ENCODE measurements at regions not wholly inside any gene's neighbourhood (a gene's known extent, or its start where the extent isn't known, plus 50 kb on each side); places are given as distances from the start of the nearest gene placed in this dataset.

GRCh38 chr12:69118516-69118915 lies 120.9 kb upstream of the CPSF6 start:
- Histone ChIP-seq H3K36me3 (ENCODE audit: insufficient read depth, low read length) (no peaks in the 10 kb centered on the region), H3K4me1 (ENCODE audit: insufficient read depth, low read length) (no peaks in the 10 kb centered on the region), H2AFZ (ENCODE audit: low read depth, low read length) (no peak overlapping the region), H3K4me3 (ENCODE audit: low read length) (no peak overlapping the region), H3K27me3 (ENCODE audit: insufficient read depth, low read length) (no peaks in the 10 kb centered on the region), H3K9me3 (ENCODE audit: low read length) (no peaks in the 10 kb centered on the region)

GRCh38 chr12:69119770-69120169 lies 119.6 kb upstream of the CPSF6 start:
- Histone ChIP-seq H3K4me3 (ENCODE audit: low read length) (no peak overlapping the region), H3K4me1 (ENCODE audit: insufficient read depth, low read length) (no peaks in the 10 kb centered on the region), H3K9me3 (ENCODE audit: low read length) (no peaks in the 10 kb centered on the region), H3K36me3 (ENCODE audit: insufficient read depth, low read length) (no peaks in the 10 kb centered on the region), H3K27me3 (ENCODE audit: insufficient read depth, low read length) (no peaks in the 10 kb centered on the region), H2AFZ (ENCODE audit: low read depth, low read length) (no peak overlapping the region)

GRCh38 chr12:69120354-69120753 lies 119.0 kb upstream of the CPSF6 start:
- Histone ChIP-seq H3K27me3 (ENCODE audit: insufficient read depth, low read length) (no peaks in the 10 kb centered on the region), H3K4me3 (ENCODE audit: low read length) (no peak overlapping the region), H3K4me1 (ENCODE audit: insufficient read depth, low read length) (no peaks in the 10 kb centered on the region), H3K36me3 (ENCODE audit: insufficient read depth, low read length) (no peaks in the 10 kb centered on the region), H2AFZ (ENCODE audit: low read depth, low read length) (no peak overlapping the region), H3K9me3 (ENCODE audit: low read length) (no peaks in the 10 kb centered on the region)

- H3K36me3 ChIP-seq (ENCODE audit: insufficient read depth, low read length) = no peaks in the 10 kb centered on the region
- H3K27me3 ChIP-seq (ENCODE audit: insufficient read depth, low read length) = no peaks in the 10 kb centered on the region
- H3K9me3 ChIP-seq (ENCODE audit: low read length) = no peaks in the 10 kb centered on the region
- H2AFZ ChIP-seq (ENCODE audit: low read depth, low read length) = no peak overlapping the region
- no peaks in the 10 kb centered on the region for H3K4me1 ChIP-seq (ENCODE audit: insufficient read depth, low read length)
- no peak overlapping the region for H3K4me3 ChIP-seq (ENCODE audit: low read length)
Observed at GRCh38 chr12:69123311-69123710, 116.1 kb upstream of the CPSF6 start.

- no peaks in the 10 kb centered on the region for H3K9me3 ChIP-seq (ENCODE audit: low read length)
- no peaks in the 10 kb centered on the region for H3K36me3 ChIP-seq (ENCODE audit: insufficient read depth, low read length)
- no peaks in the 10 kb centered on the region for H3K4me1 ChIP-seq (ENCODE audit: insufficient read depth, low read length)
- H3K27me3 ChIP-seq (ENCODE audit: insufficient read depth, low read length) = no peaks in the 10 kb centered on the region
- no peak overlapping the region for H3K4me3 ChIP-seq (ENCODE audit: low read length)
- H2AFZ ChIP-seq (ENCODE audit: low read depth, low read length) = no peak overlapping the region
Observed at GRCh38 chr12:69123919-69124638, 115.3 kb upstream of the CPSF6 start.

- Histone ChIP-seq H3K36me3 (ENCODE audit: insufficient read depth, low read length) (no peaks in the 10 kb centered on the region), H3K4me3 (ENCODE audit: low read length) (no peak overlapping the region), H3K27me3 (ENCODE audit: insufficient read depth, low read length) (no peaks in the 10 kb centered on the region), H3K9me3 (ENCODE audit: low read length) (no peaks in the 10 kb centered on the region), H2AFZ (ENCODE audit: low read depth, low read length) (no peak overlapping the region), H3K4me1 (ENCODE audit: insufficient read depth, low read length) (no peaks in the 10 kb centered on the region)
Observed at GRCh38 chr12:69129017-69129416, 110.4 kb upstream of the CPSF6 start.

- H3K27me3 ChIP-seq (ENCODE audit: insufficient read depth, low read length) = no peaks in the 10 kb centered on the region
- H2AFZ ChIP-seq (ENCODE audit: low read depth, low read length) = no peak overlapping the region
- H3K36me3 ChIP-seq (ENCODE audit: insufficient read depth, low read length) = no peaks in the 10 kb centered on the region
- H3K4me1 ChIP-seq (ENCODE audit: insufficient read depth, low read length) = no peaks in the 10 kb centered on the region
- H3K9me3 ChIP-seq (ENCODE audit: low read length) = no peaks in the 10 kb centered on the region
- no peak overlapping the region for H3K4me3 ChIP-seq (ENCODE audit: low read length)
Observed at GRCh38 chr12:69129564-69129963, 109.8 kb upstream of the CPSF6 start.

GRCh38 chr12:69130064-69130463 lies 109.3 kb upstream of the CPSF6 start:
- Histone ChIP-seq H3K4me1 (ENCODE audit: insufficient read depth, low read length) (no peaks in the 10 kb centered on the region), H3K4me3 (ENCODE audit: low read length) (no peak overlapping the region), H2AFZ (ENCODE audit: low read depth, low read length) (no peak overlapping the region), H3K36me3 (ENCODE audit: insufficient read depth, low read length) (no peaks in the 10 kb centered on the region), H3K9me3 (ENCODE audit: low read length) (no peaks in the 10 kb centered on the region), H3K27me3 (ENCODE audit: insufficient read depth, low read length) (no peaks in the 10 kb centered on the region)

GRCh38 chr12:69131077-69131476 lies 108.3 kb upstream of the CPSF6 start:
- Histone ChIP-seq H3K36me3 (ENCODE audit: insufficient read depth, low read length) (no peaks in the 10 kb centered on the region), H3K4me3 (ENCODE audit: low read length) (no peak overlapping the region), H3K9me3 (ENCODE audit: low read length) (no peaks in the 10 kb centered on the region), H3K4me1 (ENCODE audit: insufficient read depth, low read length) (no peaks in the 10 kb centered on the region), H2AFZ (ENCODE audit: low read depth, low read length) (no peak overlapping the region), H3K27me3 (ENCODE audit: insufficient read depth, low read length) (no peaks in the 10 kb centered on the region)

GRCh38 chr12:69136931-69137613 lies 102.3 kb upstream of the CPSF6 start:
- Histone ChIP-seq H3K36me3 (ENCODE audit: insufficient read depth, low read length) (no peaks in the 10 kb centered on the region), H3K27me3 (ENCODE audit: insufficient read depth, low read length) (no peaks in the 10 kb centered on the region), H3K9me3 (ENCODE audit: low read length) (no peaks in the 10 kb centered on the region), H3K4me3 (ENCODE audit: low read length) (no peak overlapping the region), H3K4me1 (ENCODE audit: insufficient read depth, low read length) (no peaks in the 10 kb centered on the region), H2AFZ (ENCODE audit: low read depth, low read length) (no peak overlapping the region)

- no peaks in the 10 kb centered on the region for H3K4me1 ChIP-seq (ENCODE audit: insufficient read depth, low read length)
- no peaks in the 10 kb centered on the region for H3K27me3 ChIP-seq (ENCODE audit: insufficient read depth, low read length)
- H3K4me3 ChIP-seq (ENCODE audit: low read length) = no peak overlapping the region
- H3K36me3 ChIP-seq (ENCODE audit: insufficient read depth, low read length) = no peaks in the 10 kb centered on the region
- H2AFZ ChIP-seq (ENCODE audit: low read depth, low read length) = no peak overlapping the region
- no peaks in the 10 kb centered on the region for H3K9me3 ChIP-seq (ENCODE audit: low read length)
Observed at GRCh38 chr12:69141074-69141473, 98.3 kb upstream of the CPSF6 start.

- Histone ChIP-seq H3K4me1 (ENCODE audit: insufficient read depth, low read length) (no peaks in the 10 kb centered on the region), H3K4me3 (ENCODE audit: low read length) (no peak overlapping the region), H2AFZ (ENCODE audit: low read depth, low read length) (no peak overlapping the region), H3K27me3 (ENCODE audit: insufficient read depth, low read length) (no peaks in the 10 kb centered on the region), H3K9me3 (ENCODE audit: low read length) (no peaks in the 10 kb centered on the region), H3K36me3 (ENCODE audit: insufficient read depth, low read length) (no peaks in the 10 kb centered on the region)
Observed at GRCh38 chr12:69149270-69149669, 90.1 kb upstream of the CPSF6 start.

GRCh38 chr12:69150083-69150795 lies 89.1 kb upstream of the CPSF6 start:
- Histone ChIP-seq H3K9me3 (ENCODE audit: low read length) (no peaks in the 10 kb centered on the region), H3K4me3 (ENCODE audit: low read length) (no peak overlapping the region)

More at GRCh38 chr12:69150083-69150795, 89.1 kb upstream of the CPSF6 start:
- Histone ChIP-seq H3K4me1 (ENCODE audit: insufficient read depth, low read length) (no peaks in the 10 kb centered on the region), H2AFZ (ENCODE audit: low read depth, low read length) (no peak overlapping the region), H3K27me3 (ENCODE audit: insufficient read depth, low read length) (no peaks in the 10 kb centered on the region), H3K36me3 (ENCODE audit: insufficient read depth, low read length) (no peaks in the 10 kb centered on the region)
